ENCODE measurements at regions not wholly inside any gene's neighbourhood (a gene's known extent, or its start where the extent isn't known, plus 50 kb on each side); places are given as distances from the start of the nearest gene placed in this dataset.

DNA sequence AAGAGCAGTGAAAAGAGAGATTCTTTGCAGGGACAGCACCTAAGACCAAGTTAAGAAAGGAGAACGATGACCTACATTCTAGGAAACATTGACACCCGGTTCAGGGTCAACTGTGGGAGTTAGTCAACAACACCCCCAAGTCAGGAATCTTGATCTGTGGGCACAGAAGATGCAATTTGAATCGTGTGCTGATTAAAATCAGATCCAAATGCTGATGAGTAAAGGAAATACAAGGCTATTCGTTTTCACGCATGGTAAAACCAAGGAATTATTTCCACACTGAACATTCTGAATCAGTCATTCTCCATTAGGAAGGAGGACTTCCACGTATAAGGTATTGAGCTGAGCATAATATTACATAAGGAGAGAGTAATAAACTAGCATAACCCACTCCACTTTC is 124.2 kb downstream of the COPS8 start:
- TF ChIP-seq ZNF274 (IDR thresholded peaks at IDR 0.05; ENCODE audit: low read depth, low read length): no peak
- no peak for TF ChIP-seq YY1 (IDR thresholded peaks at IDR 0.05; ENCODE audit: insufficient read depth, insufficient read length)

Data from NT2/D1 (cell line).